Transverse colon (tissue), 4 donors: ENCODE measurements at regions not wholly inside any gene's neighbourhood (a gene's known extent, or its start where the extent isn't known, plus 50 kb on each side); places are given as distances from the start of the nearest gene placed in this dataset.

ENCODE experiments used
- DNase-seq: peaks from one replicate; pipeline ENCODE4 v3.0.0-alpha.2; 2019
- H3K27ac ChIP-seq, 4 donors: fragments of 200-600 bp; sonication (generic); 2 replicates each; pipeline ENCODE4 v1.5.1; 2016 to 2018; ENCODE audit warnings: inconsistent platforms in 4 of 4
- H3K27me3 ChIP-seq: fragments of 200-600 bp; sonication (generic); 2 replicates; pipeline ENCODE4 v1.5.1; 2017; ENCODE audit warnings: inconsistent platforms
- H3K36me3 ChIP-seq, 4 donors: fragments of 200-600 bp; sonication (generic); 2 replicates each; pipeline ENCODE4 v1.5.1; 2017 to 2019; ENCODE audit warnings: inconsistent platforms in 4 of 4
- H3K4me1 ChIP-seq, 4 donors: fragments of 200-600 bp; sonication (generic); 2 replicates each; pipeline ENCODE4 v1.5.1; 2017 to 2020; ENCODE audit warnings: inconsistent platforms in 4 of 4
- H3K4me3 ChIP-seq, 4 donors: fragments of 200-600 bp; sonication (generic); 1 replicate in 1 of 4; 2 replicates in 3 of 4; pipeline versions ENCODE4 v1.5.1 to v1.6.1; 2017 to 2019; ENCODE audit warnings: inconsistent platforms in 4 of 4
- H3K9me3 ChIP-seq, 2 donors: fragments of 200-600 bp; sonication (generic); 2 replicates each; pipeline ENCODE4 v1.5.1; 2017 to 2019; ENCODE audit warnings: inconsistent platforms in 2 of 2
- CTCF ChIP-seq, 5 experiments: fragments of 200-600 bp in 3 of 5; fragments of 450-650 bp in 2 of 5; sonication (generic) in 3 of 5; IDR thresholded peaks; 1 replicate in 2 of 5; 2 replicates in 3 of 5; pipeline ENCODE4 v1.5.1; 2016 to 2017; ENCODE audit warnings: antibody characterized with exemption in 5 of 5, inconsistent platforms in 3 of 5, mild to moderate bottlenecking in 2 of 5, moderate library complexity in 1 of 5
- EP300 ChIP-seq: sonication (generic); formaldehyde crosslinking; IDR thresholded peaks from one replicate; pipeline ENCODE4 v1.6.1; 2017; ENCODE audit warnings: antibody characterized with exemption, low read depth
- POLR2A ChIP-seq: fragments of 450-650 bp; IDR thresholded peaks from one replicate; pipeline ENCODE4 v1.6.1; 2016; ENCODE audit warnings: antibody characterized with exemption, mild to moderate bottlenecking, moderate library complexity
- POLR2AphosphoS5 ChIP-seq, 3 donors: sonication (generic); formaldehyde crosslinking; IDR thresholded peaks; one replicate each; pipeline ENCODE4 v1.6.1; 2016; ENCODE audit warnings: antibody characterized with exemption in 3 of 3
- WGBS, 2 donors: methylation state at CpG; one replicate each; pipeline ENCODE4 v1.1.5; 2018; ENCODE audit warnings: low coverage in 1 of 2; 5-methylcytosine and 5-hydroxymethylcytosine counted together
- in situ Hi-C, 4 donors: fragments of 200-750 bp; cut with MboI; loops; one replicate each; pipeline versions ENCODE4 v1.15.0 to v1.15.1; 2017; ENCODE audit warnings: low sequenced_read_pairs in 3 of 4, low pct_ligation_motif_present in 1 of 4, low pct_unique_long_range_greater_than_20kb in 1 of 4
- intact Hi-C: fragments of 100-400 bp; cut with DNase I; formaldehyde crosslinking; loops from one replicate; pipeline ENCODE4 v1.15.1; 2023; ENCODE audit warnings: low total_unique reads

GRCh38 chr2:207221731-207222130 is 56.0 kb upstream of the KLF7 start:
- no peak for DNase-seq
- Histone ChIP-seq H3K4me3 (no peak overlapping the region), H3K4me1 (peaks cover 0 to 3% (median 0%) of the 10 kb centered on the region in 4 donors), H3K36me3 (no peaks in the 10 kb centered on the region), H3K27me3 (no peaks in the 10 kb centered on the region), H3K9me3 (no peaks in the 10 kb centered on the region), H3K27ac (no peak overlapping the region)
- 59 to 60% methylated on average over 2 of the region's 2 CpGs for WGBS, 2 donors
- intact Hi-C loops: no loop called here
- TF ChIP-seq CTCF (IDR thresholded peaks at IDR 0.05): no peak
- TF ChIP-seq EP300: no peak
- TF ChIP-seq POLR2A: no peak
- no peak for TF ChIP-seq POLR2AphosphoS5 (IDR thresholded peaks at IDR 0.05)
- in situ Hi-C loops: no loop called here

GRCh38 chr2:207223051-207223450 is 57.3 kb upstream of the KLF7 start:
- Histone ChIP-seq H3K4me1 (peaks cover 0 to 16% (median 9%) of the 10 kb centered on the region in 4 donors), H3K27ac (no peak overlapping the region), H3K4me3 (no peak overlapping the region), H3K27me3 (no peaks in the 10 kb centered on the region), H3K36me3 (no peaks in the 10 kb centered on the region), H3K9me3 (no peaks in the 10 kb centered on the region)
- no peak for DNase-seq
- in situ Hi-C loops: no loop called here
- WGBS, 2 donors: 55 to 65% methylated on average over 2 to 3 of the region's 3 CpGs
- TF ChIP-seq EP300 (no peak), CTCF (IDR thresholded peaks at IDR 0.05) (no peak), POLR2A (no peak), POLR2AphosphoS5 (IDR thresholded peaks at IDR 0.05) (no peak)
- intact Hi-C loops: no loop called here

GRCh38 chr2:207224381-207224780 is 58.6 kb upstream of the KLF7 start:
- no peak for TF ChIP-seq POLR2A
- no peak for TF ChIP-seq EP300
- TF ChIP-seq CTCF (IDR thresholded peaks at IDR 0.05): no peak
- TF ChIP-seq POLR2AphosphoS5 (IDR thresholded peaks at IDR 0.05): no peak
- H3K27me3 ChIP-seq: no peaks in the 10 kb centered on the region
- no peaks in the 10 kb centered on the region for H3K36me3 ChIP-seq
- intact Hi-C loops: no loop called here
- DNase-seq: no peak
- peaks cover 0 to 22% (median 12%) of the 10 kb centered on the region in 4 donors for H3K4me1 ChIP-seq
- no peaks in the 10 kb centered on the region for H3K9me3 ChIP-seq
- H3K4me3 ChIP-seq: no peak overlapping the region
- no peak overlapping the region for H3K27ac ChIP-seq
- 83 to 88% methylated on average over 1 of the region's 1 CpG for WGBS, 2 donors
- in situ Hi-C loops: no loop called here

- TF ChIP-seq EP300 (no peak), POLR2AphosphoS5 (IDR thresholded peaks at IDR 0.05) (no peak), CTCF (IDR thresholded peaks at IDR 0.05) (no peak), POLR2A (no peak)
- WGBS, 2 donors: 72 to 78% methylated on average over 5 to 8 of the region's 8 CpGs
- no peak overlapping the region for H3K4me3 ChIP-seq
- intact Hi-C loops: no loop called here
- no peak for DNase-seq
- no peak overlapping the region for H3K27ac ChIP-seq
- no peaks in the 10 kb centered on the region for H3K27me3 ChIP-seq
- H3K4me1 ChIP-seq: peaks cover 0 to 22% (median 12%) of the 10 kb centered on the region in 4 donors
- H3K36me3 ChIP-seq: no peaks in the 10 kb centered on the region
- in situ Hi-C loops: no loop called here
- H3K9me3 ChIP-seq: no peaks in the 10 kb centered on the region
Measured at GRCh38 chr2:207224791-207225482, 59.2 kb upstream of the KLF7 start.
